ENCODE measurements at regions not wholly inside any gene's neighbourhood (a gene's known extent, or its start where the extent isn't known, plus 50 kb on each side); places are given as distances from the start of the nearest gene placed in this dataset.

- TF ChIP-seq CTCF (IDR thresholded peaks at IDR 0.05): no peak
- no peak for TF ChIP-seq POLR2AphosphoS5 (IDR thresholded peaks at IDR 0.05; ENCODE audit: low read depth, low read length)
- TF ChIP-seq REST (IDR thresholded peaks at IDR 0.05; ENCODE audit: insufficient read depth in 1 of 2, low read depth in 2 of 2, low read length in 1 of 2): no peak
- no peak for TF ChIP-seq SIN3A (IDR thresholded peaks at IDR 0.05; ENCODE audit: borderline replicate concordance, insufficient read depth, low read depth, low read length)
- no peak for TF ChIP-seq TCF7L2 (IDR thresholded peaks at IDR 0.05; ENCODE audit: low read depth, low read length)
Measured at GRCh38 chr16:73190256-73190655, 142.3 kb upstream of the ZFHX3 start.

Data from Panc1 (cell line).